ENCODE measurements at regions not wholly inside any gene's neighbourhood (a gene's known extent, or its start where the extent isn't known, plus 50 kb on each side); places are given as distances from the start of the nearest gene placed in this dataset.

DNA sequence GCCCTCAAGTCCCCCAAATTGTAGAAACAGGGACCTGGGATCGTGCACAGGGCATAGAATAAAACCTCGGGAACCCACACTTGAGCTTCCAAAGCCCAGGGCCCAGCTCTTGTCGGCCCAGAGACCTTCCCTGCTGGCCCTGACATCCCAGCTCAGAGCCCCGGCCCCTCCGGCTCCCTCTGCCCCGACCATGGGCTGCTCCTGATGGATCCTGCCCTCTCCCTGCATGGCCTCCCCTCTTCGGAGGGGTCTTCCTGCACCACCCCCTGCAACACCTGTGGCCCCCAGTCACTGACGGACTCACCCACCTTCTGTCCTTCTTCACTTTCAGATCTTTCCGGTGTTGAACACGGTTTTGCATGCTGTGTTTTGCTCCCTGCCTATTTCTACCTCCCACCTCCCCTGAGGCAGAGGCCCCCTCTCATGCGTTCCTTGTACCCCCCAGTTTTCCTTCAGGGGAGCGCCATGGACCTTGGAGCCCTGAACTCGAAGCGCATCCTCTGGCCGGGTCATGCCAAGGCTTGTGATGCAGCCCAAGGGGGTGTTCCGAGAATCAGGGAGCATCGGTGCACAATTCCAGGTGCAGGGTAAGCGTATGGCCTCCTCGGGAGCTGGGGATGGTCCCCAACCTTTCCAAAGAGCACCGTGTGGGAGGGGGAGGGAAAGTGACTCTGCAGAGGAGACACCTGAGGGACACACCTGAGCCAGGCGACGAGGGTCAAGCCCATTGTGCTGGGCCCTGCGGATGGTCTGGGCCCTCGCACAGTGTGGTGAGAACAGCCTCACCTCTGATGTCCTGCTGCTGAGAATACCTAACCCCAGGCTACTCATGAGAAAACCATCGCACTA is 666.4 kb downstream of the BRD1 start:
- TF ChIP-seq, protein P1, sequence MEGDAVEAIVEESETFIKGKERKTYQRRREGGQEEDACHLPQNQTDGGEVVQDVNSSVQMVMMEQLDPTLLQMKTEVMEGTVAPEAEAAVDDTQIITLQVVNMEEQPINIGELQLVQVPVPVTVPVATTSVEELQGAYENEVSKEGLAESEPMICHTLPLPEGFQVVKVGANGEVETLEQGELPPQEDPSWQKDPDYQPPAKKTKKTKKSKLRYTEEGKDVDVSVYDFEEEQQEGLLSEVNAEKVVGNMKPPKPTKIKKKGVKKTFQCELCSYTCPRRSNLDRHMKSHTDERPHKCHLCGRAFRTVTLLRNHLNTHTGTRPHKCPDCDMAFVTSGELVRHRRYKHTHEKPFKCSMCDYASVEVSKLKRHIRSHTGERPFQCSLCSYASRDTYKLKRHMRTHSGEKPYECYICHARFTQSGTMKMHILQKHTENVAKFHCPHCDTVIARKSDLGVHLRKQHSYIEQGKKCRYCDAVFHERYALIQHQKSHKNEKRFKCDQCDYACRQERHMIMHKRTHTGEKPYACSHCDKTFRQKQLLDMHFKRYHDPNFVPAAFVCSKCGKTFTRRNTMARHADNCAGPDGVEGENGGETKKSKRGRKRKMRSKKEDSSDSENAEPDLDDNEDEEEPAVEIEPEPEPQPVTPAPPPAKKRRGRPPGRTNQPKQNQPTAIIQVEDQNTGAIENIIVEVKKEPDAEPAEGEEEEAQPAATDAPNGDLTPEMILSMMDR (IDR thresholded peaks at IDR 0.05; ENCODE audit: extremely low read depth, missing control alignments): no peak

DNA sequence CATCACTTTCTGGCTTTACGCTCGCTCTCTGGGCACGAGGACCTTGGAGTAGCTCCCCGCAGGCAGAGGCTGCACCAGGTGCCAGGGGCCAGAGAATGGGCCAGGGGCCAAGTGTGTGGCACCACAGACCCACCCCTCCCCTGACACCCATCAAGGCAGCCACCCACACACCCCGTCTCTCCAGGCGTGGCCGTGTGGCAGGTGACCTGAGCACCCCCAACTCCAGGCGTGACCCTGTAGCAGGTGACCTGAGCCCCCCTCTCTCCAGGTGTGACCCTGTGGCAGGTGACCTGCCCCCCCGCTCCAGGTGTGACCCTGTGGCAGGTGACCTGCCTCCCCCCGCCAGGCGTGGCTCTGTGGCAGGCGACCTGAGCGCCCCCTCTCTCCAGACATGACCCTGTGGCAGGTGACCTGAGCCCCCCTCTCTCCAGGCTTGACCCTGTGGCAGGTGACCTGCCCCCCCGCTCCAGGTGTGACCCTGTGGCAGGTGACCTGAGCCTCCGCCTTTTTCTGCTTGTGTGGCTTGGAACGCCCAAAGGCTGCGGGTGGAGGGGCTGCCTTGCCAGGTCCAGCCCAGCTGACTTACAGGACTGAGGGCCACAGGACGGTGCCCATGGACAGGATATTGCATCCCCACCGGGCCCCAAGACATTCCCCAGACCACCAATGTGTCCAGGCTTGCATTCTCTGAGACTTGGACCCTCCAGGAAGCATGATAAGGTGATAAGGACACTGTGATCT is 667.2 kb downstream of the BRD1 start:
- TF ChIP-seq, protein P1 (IDR thresholded peaks at IDR 0.05; ENCODE audit: extremely low read depth, missing control alignments): no peak
- DNase-seq (ENCODE audit: low spot score): no peak

More for the DNA sequence above, 666.4 kb downstream of the BRD1 start:
- DNase-seq (ENCODE audit: low spot score): no peak

DNA sequence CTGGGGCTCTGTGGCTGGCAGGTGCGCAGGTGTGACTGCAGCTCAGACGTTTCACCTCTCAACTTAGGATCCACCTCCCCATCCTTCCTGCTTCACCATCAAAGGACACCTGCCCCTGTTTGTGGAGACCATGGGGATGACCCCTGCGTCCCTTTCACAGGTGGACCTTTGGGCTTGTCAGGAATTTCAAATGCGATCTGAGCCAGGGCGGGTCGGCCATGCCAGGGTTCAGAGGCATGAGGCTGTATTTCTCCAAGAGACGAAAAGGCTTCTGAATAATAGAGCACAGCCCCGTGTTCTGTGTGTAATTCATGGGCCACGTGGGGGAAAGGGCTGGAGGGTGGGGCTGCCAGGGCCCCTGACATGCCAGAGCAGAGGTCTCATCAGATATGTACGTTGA is 668.0 kb downstream of the BRD1 start:
- DNase-seq (ENCODE audit: low spot score): no peak
- TF ChIP-seq, protein P1 (IDR thresholded peaks at IDR 0.05; ENCODE audit: extremely low read depth, missing control alignments): no peak

DNA sequence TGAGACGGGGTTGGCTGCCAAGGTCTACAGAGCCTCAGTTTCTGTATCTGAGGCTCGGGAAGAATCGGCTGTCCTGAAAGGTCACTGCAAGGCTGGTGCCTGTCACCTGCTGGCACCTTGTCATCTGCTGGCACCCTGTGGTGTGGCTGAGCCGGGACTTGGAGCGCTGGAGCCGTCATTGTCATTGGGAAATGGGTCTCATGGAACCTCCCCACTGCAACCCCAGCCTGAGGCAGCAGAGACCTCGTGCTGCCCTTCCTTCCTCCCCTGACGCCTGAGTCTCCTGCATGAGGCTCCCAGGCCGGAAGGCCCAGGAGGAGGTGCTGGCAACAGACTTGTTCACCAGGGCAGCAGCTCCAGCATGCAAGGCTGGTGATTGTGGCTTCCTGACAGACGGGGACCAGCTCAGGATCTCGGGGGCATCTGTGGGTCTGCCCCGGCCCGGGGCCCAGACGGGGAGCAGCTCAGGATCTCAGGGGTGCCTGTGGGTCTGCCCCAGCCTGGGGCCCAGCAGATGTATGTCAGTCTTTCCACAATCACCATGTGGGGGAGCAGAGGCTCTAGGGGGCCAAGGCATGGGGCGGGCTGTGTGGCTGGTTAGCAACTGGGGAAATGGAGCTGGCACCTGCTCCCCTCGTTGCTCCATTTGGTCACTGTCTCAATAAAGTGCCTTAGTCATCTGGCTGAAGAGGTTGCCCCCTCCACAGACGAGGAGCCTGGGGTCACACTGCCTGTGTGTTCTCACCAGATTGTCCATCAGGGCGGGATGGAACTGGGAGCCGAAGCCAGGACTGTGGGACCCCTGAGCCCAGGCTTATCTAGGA is 668.7 kb downstream of the BRD1 start:
- DNase-seq (ENCODE audit: low spot score): no peak
- TF ChIP-seq, protein P1 (IDR thresholded peaks at IDR 0.05; ENCODE audit: extremely low read depth, missing control alignments): no peak

DNA sequence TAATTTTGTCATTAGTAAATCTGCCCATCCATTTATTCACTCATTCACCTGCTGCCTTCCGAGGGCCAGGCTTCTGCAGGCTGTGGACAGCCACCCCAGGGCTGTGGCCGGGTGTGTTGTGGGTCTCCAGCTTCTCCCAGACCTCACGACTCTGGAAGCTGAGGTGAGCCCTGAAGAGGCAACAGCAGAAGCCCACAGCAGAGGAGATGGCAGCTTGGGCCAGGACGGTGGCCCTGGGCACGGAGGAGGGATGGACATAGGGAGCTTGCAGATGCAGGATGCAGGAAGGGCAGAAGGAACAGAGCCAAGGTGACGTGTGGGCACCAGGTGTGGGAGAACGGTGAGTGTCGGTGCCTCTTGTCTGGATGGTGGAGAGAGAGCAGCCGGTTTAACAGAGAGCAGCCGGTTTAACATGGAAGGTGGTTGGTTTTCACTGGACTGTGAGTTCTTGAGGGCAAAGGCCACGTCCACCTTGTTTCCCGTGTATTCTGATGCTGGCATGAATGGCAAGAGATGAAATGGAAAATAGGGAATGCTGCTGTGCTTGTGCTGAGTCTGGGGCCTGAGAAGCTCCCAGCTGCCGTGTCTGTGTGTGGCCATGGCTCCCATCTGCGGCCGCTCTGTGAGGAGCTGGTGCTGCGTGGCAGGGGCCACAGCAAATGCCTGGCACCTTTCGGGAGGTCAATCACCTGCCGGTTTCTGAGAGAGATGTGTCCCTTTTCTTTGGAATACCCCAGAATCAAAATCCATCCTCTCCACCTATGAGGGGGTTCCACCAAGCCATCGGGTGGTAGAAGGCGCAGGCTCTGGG is 669.9 kb downstream of the BRD1 start:
- TF ChIP-seq, protein P1 (IDR thresholded peaks at IDR 0.05; ENCODE audit: extremely low read depth, missing control alignments): no peak
- no peak for DNase-seq (ENCODE audit: low spot score)

DNA sequence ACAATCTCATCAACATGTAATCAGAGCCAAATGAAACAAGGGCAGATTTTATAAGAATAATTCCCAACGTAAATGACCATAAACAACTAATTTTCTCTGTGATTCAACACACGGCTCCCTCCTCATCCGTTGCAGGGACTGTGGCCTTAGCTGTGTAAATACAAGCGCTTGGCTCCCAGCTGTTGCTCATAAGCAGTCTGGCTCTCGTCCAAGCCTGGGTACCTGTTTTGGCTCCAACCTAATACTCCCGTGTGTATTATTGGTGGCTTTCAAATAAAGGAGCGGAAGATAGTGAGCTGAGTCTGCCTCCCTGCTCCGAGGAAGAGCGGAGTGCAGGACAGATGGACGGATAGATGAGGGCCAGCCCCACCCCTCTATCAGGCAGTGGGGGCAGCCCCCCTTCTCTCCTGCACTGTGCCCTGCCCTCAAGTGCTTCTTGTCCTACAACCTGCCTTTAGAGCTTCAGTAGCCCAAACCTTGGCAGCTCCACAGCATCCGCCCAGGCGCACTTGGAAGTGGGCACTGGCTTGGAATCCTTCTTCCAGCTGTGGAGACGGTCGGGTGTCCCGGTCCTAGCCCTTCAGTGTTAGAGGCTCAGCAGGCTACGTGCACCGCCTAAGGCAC is 670.9 kb downstream of the BRD1 start:
- TF ChIP-seq, protein P1 (IDR thresholded peaks at IDR 0.05; ENCODE audit: extremely low read depth, missing control alignments): no peak
- no peak for DNase-seq (ENCODE audit: low spot score)

Data from GM20000 (cell line).